ENCODE measurements at regions not wholly inside any gene's neighbourhood (a gene's known extent, or its start where the extent isn't known, plus 50 kb on each side); places are given as distances from the start of the nearest gene placed in this dataset.

DNA sequence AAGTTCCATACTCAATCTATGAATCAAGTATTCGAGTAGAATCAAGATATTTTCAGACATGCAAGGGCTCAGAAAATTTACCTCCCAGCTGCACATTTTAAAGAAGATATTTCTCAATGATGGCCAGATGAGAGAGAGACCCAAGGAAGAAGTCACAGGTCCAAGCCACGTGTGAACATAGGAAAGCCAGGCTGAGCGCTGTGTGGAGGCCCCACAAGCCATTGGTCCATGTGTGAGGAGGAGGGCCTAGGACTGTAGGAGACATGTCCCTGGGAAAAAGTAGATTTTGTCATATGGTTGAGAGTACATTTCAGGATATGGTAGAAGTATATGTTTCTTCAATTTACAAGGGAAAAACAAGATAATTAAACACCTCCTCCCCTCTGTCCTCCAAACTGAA is 115.8 kb upstream of the RPS23 start:
- no peak for TF ChIP-seq POLR2AphosphoS5 (IDR thresholded peaks at IDR 0.05; ENCODE audit: low read depth)
- no peak for TF ChIP-seq CTCF (IDR thresholded peaks at IDR 0.05; ENCODE audit: insufficient read depth, low read length)
- TF ChIP-seq REST (IDR thresholded peaks at IDR 0.05; ENCODE audit: insufficient replicate concordance, low read depth), result no peak
- no peak for TF ChIP-seq GABPA (IDR thresholded peaks at IDR 0.05; ENCODE audit: low read depth)
- TF ChIP-seq SPI1 (IDR thresholded peaks at IDR 0.05; ENCODE audit: borderline replicate concordance, low read depth), result no peak

All from HL-60 (cell line).